HEK293T (cell line): ENCODE measurements at regions not wholly inside any gene's neighbourhood (a gene's known extent, or its start where the extent isn't known, plus 50 kb on each side); places are given as distances from the start of the nearest gene placed in this dataset.

Experiments used
- CTCF ChIA-PET: fragments of 350-600 bp; formaldehyde crosslinking; extraction: SDS; loops from one replicate; lab custom pipeline; 2021; ENCODE audit warnings: antibody characterized with exemption, inconsistent platforms; lab: Yijun Ruan, JAX
- POLR2A ChIA-PET: fragments of 350-600 bp; formaldehyde crosslinking; extraction: SDS; loops from one replicate; lab custom pipeline; 2020; ENCODE audit warnings: antibody characterized with exemption, inconsistent platforms; lab: Yijun Ruan, JAX
- DNase-seq: peaks from one replicate; pipeline ENCODE4 v3.0.0; 2012; ENCODE audit warnings: mixed read lengths; ENCODE audit errors: extremely low spot score
- ARNT ChIP-seq: fragments of 450-650 bp; IDR thresholded peaks from 2 replicates; pipeline ENCODE4 v1.6.1; 2017; ENCODE audit warnings: mild to moderate bottlenecking
- BHLHE40 ChIP-seq: fragments of 450-650 bp; IDR thresholded peaks from 2 replicates; pipeline ENCODE4 v1.6.1; 2016; ENCODE audit warnings: mild to moderate bottlenecking, moderate library complexity, borderline replicate concordance
- CTBP1 ChIP-seq: fragments of 450-650 bp; IDR thresholded peaks from 2 replicates; pipeline ENCODE4 v1.6.1; 2016; ENCODE audit warnings: borderline replicate concordance
- ELF4 ChIP-seq: fragments of 450-650 bp; IDR thresholded peaks from 2 replicates; pipeline ENCODE4 v1.6.1; 2017; ENCODE audit warnings: antibody characterized with exemption
- FOXA1 ChIP-seq: fragments of 450-650 bp; IDR thresholded peaks from 2 replicates; pipeline ENCODE4 v1.6.1; 2016; ENCODE audit warnings: mild to moderate bottlenecking
- FOXK2 ChIP-seq: fragments of 450-650 bp; IDR thresholded peaks from 2 replicates; pipeline ENCODE4 v1.6.1; 2016; ENCODE audit warnings: mild to moderate bottlenecking
- FOXM1 ChIP-seq: fragments of 450-650 bp; IDR thresholded peaks from 2 replicates; pipeline ENCODE4 v1.6.1; 2017; ENCODE audit warnings: mild to moderate bottlenecking, borderline replicate concordance
- HDGF ChIP-seq: fragments of 450-650 bp; IDR thresholded peaks from 2 replicates; pipeline ENCODE4 v1.6.1; 2017; ENCODE audit warnings: antibody characterized with exemption, borderline replicate concordance
- L3MBTL2 ChIP-seq: fragments of 450-650 bp; conservative IDR thresholded peaks from 2 replicates; pipeline ENCODE4 v1.6.1; 2016; ENCODE audit warnings: mild to moderate bottlenecking
- LEF1 ChIP-seq: fragments of 450-650 bp; IDR thresholded peaks from 2 replicates; pipeline ENCODE4 v1.6.1; 2017; ENCODE audit warnings: mild to moderate bottlenecking, borderline replicate concordance
- NFRKB ChIP-seq: fragments of 450-650 bp; IDR thresholded peaks from 2 replicates; pipeline ENCODE4 v1.6.1; 2016; ENCODE audit warnings: mild to moderate bottlenecking, moderate library complexity
- SP1 ChIP-seq: fragments of 450-650 bp; IDR thresholded peaks from 2 replicates; pipeline ENCODE4 v1.6.1; 2017
- SUZ12 ChIP-seq: fragments of 450-650 bp; IDR thresholded peaks from 2 replicates; pipeline ENCODE4 v1.6.1; 2016; ENCODE audit warnings: mild to moderate bottlenecking
- TARDBP ChIP-seq: fragments of 450-650 bp; IDR thresholded peaks from 2 replicates; pipeline ENCODE4 v1.6.1; 2016
- ZNF384 ChIP-seq: fragments of 450-650 bp; IDR thresholded peaks from 2 replicates; pipeline ENCODE4 v1.6.1; 2016
- TF ChIP-seq, protein P1 (sequence below): fragments of 450-650 bp; IDR thresholded peaks from 2 replicates; pipeline ENCODE4 v1.6.1; 2016

DNA sequence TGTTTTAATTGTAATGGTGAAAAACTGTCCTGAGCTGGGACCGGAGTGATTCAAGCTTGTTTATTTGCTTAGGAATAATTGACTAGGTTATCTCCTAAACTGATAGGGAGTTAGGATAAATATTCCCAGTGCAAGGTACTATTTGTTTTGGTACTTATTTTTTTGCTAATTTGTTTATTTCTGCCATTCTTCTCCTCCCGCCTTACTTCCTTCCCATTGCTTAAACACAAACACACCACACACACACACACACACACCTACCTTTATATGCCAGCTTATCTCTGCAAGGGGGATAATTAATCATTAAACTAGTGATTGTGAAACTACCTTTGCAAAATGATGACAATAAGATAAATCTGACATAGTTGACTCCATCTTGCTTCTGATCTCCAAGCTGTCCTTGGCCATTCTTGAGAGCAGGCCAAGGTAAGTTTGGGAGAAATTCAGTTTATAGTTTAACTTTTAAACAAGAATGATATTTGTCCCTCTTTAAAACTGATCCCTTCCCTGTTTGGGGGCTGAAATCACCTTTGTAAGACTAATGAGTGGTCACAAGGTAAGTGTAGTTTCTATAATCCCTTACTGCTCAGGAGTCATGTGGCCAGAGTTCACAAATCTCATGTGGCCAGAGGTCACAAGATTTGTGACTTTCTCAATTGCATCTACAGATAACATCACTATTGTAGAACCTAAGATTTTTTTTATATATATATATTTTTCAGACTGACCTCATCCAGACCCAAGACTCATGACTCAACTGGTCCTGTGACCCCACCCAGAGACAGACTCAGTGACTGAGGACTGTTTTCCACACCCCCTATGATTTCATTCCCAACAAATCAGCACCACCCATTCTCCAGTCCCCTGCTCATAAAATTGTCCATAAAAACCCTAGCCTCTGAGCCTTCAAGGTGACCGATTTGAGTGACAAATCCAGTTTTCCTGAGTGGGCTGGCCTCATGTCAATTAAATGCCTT is 83.1 kb upstream of the LRRTM4 start:
- ChIA-PET POLR2A (interaction anchor here (0.8 kb wide), 1 partner anchor 12 kb away, joined by 3 read pairs; no protein-coding TSS in a partner anchor), CTCF (no interaction called here)
- no peak for DNase-seq
- TF ChIP-seq NFRKB (no peak), LEF1 (no peak), SUZ12 (no peak), FOXM1 (no peak), CTBP1 (no peak), L3MBTL2 (no peak), FOXK2 (no peak), HDGF (no peak), BHLHE40 (no peak), ELF4 (no peak), ZNF384 (no peak), SP1 (no peak), TARDBP (no peak), FOXA1 (no peak), ARNT (no peak)
- TF ChIP-seq, protein P1, sequence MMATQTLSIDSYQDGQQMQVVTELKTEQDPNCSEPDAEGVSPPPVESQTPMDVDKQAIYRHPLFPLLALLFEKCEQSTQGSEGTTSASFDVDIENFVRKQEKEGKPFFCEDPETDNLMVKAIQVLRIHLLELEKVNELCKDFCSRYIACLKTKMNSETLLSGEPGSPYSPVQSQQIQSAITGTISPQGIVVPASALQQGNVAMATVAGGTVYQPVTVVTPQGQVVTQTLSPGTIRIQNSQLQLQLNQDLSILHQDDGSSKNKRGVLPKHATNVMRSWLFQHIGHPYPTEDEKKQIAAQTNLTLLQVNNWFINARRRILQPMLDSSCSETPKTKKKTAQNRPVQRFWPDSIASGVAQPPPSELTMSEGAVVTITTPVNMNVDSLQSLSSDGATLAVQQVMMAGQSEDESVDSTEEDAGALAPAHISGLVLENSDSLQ, result no peak

DNA sequence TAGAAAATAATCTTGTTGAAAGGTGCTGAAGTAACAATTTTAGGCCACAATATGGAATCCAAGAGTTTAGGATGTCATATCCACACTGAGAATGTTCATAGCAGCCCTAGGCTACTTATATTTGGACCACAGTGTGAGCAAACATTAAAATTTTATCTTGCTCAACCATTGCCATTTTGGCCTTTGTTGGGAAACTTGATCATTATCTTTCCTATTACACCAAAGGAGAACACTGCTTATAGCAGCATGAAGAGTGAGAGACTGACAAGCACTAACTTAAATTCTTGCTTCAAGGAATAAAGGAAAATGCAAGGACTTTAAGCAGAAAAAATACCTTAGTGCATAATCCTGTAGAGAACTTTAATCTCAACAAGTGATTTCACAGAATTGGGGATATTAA is 86.3 kb upstream of the LRRTM4 start:
- ChIA-PET POLR2A (no interaction called here), CTCF (no interaction called here)
- DNase-seq, result no peak
- TF ChIP-seq SP1 (no peak), FOXK2 (no peak), ZNF384 (no peak), TARDBP (no peak), CTBP1 (no peak), FOXA1 (no peak), FOXM1 (no peak), HDGF (no peak), ELF4 (no peak), LEF1 (no peak), ARNT (no peak), SUZ12 (no peak)
- TF ChIP-seq, protein P1, result no peak

DNA sequence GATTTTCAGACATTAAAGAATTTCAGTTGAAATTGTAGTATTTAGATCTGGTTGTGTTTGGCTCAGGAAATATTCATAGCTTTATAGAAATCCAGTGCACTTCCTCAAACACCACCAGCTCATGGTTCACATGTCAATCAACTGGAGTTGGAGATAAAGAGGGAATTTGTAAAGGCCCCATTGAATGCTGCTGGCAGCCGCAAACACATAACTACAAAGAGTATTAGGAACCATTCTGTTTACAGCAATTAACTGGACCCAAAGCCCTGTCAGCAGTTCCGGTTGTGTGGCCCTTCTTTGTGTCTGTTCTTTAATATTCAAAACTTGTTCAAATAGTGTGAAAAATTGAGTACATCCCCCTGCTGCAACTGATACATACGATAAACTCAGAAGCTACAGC is 107.4 kb upstream of the LRRTM4 start:
- ChIA-PET CTCF (no interaction called here), POLR2A (no interaction called here)
- TF ChIP-seq CTBP1, result no peak
- TF ChIP-seq FOXK2, result no peak
- no peak for TF ChIP-seq LEF1
- no peak for TF ChIP-seq FOXM1
- TF ChIP-seq, protein P1, result no peak
- no peak for DNase-seq

DNA sequence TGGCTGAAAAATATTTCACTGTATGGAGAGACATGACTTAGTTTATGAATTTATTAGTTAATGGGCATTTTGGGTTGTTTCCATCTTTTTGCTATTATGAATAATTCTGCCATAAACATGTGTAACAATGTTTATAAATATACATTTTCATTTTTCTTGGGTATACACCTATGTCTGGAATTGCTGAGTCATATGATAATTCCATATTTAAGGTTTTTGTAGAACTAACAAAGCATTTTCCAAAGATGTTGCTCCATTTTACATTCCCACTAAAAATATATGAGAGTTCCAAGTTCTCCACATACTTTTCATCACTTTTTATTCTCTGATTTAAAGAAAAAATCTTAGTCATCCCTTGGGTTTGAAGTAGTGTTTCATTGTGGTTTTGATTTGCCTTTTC is 108.8 kb upstream of the LRRTM4 start:
- no peak for DNase-seq
- CTCF ChIA-PET, result no interaction called here
- TF ChIP-seq L3MBTL2 (no peak), NFRKB (no peak)
- TF ChIP-seq, protein P1, result no peak
- POLR2A ChIA-PET, result no interaction called here

DNA sequence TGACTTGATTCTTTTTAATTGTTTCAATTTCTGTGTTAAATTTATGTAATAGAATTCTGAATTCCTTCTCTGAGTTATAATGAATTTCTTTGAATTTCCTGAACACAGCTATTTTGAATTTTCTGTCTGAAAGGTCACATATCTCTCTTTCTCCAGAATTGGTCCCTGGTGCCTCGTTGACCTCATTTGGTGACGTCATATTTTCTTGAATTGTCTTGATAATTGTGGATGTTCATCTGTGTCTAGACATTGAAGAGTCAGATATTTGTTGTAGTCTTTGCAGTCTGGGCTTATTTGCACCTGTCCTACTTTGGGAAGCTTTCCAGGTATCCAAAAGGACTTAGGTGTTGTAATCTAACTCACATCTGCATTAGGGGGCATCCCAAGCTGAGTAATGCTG is 111.4 kb upstream of the LRRTM4 start:
- TF ChIP-seq LEF1 (no peak), FOXK2 (no peak), SUZ12 (no peak), HDGF (no peak), ELF4 (no peak), L3MBTL2 (no peak), FOXA1 (no peak), NFRKB (no peak), TARDBP (no peak), ZNF384 (no peak), SP1 (no peak), ARNT (no peak), FOXM1 (no peak), BHLHE40 (no peak), CTBP1 (no peak)
- TF ChIP-seq, protein P1, result no peak
- POLR2A ChIA-PET, result no interaction called here
- CTCF ChIA-PET, result no interaction called here
- no peak for DNase-seq
